HG03280 (cell line): ENCODE measurements at regions not wholly inside any gene's neighbourhood (a gene's known extent, or its start where the extent isn't known, plus 50 kb on each side); places are given as distances from the start of the nearest gene placed in this dataset.
"Not testable (repeated sequence)": the region's sequence is repeated elsewhere in the genome, so short reads cannot be mapped to it uniquely, and the experiment has no call there.

Source experiments
- ATAC-seq: cut with Tn5 transposase; IDR thresholded peaks from one replicate; pipeline ENCODE4 v1.9.1; 2021; ENCODE audit warnings: mild to moderate bottlenecking, moderate library complexity; ENCODE audit not compliant: unreplicated experiment

DNA sequence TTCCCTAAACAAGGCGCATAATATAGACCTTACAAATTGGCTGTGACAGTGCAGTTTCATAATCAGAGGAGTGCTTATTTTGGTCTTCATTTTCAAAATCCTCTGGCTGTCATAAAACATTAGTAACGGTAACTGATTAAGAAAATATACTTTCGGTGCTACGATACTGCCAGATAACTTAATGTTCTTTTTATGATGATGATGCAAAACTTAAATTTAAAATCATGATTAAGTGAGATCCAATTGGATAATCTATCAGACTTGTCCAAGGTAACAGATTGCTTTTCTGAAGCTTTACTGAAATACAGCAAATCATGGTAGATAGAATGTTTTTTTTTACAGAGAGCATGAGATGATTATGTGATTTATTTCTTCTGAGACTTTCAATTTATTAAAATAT, 364.2 kb upstream of the CNTN3 start:
- no peak for ATAC-seq

DNA sequence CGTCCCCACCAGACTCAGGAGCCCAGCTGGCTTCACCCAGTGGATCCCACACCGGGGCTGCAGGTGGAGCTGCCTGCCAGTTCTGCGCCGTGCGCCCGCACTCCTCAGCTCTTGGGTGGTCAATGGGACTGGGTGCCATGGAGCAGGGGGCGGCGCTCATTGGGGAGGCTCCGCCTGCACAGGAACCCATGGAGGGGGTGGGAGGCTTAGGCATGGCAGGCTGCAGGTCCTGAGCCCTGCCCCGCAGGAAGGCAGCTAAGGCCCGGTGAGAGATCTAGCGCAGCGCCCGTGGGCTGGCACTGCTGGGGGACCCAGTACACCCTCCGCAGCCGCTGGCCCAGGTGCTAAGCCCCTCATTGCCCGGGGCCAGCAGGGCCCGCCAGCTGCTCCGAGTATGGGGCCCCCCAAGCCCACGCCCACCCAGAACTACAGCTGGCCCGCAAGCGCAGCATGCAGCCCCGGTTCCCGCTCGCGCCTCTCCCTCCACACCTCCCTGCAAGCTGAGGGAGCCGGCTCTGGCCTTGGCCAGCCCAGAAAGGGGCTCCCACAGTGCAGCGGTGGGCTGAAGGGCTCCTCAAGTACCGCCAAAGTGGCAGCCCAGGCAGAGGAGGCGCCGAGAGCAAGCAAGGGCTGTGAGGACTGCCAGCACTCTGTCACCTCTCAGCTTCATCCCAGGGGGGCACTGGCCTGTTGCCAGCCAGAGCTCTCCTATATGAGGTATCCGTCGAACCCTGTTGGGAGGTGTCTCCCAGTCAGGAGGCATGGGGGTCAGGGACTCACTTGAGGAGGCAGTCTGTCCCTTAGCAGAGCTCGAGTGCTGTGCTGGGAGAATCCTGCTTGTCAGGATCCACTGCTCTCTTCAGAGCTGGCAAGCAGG, 370.8 kb upstream of the CNTN3 start:
- not testable (repeated sequence) for ATAC-seq

- ATAC-seq: no peak
These were observed 373.6 kb upstream of the CNTN3 start for GRCh38 chr3:74988095-74988494.

DNA sequence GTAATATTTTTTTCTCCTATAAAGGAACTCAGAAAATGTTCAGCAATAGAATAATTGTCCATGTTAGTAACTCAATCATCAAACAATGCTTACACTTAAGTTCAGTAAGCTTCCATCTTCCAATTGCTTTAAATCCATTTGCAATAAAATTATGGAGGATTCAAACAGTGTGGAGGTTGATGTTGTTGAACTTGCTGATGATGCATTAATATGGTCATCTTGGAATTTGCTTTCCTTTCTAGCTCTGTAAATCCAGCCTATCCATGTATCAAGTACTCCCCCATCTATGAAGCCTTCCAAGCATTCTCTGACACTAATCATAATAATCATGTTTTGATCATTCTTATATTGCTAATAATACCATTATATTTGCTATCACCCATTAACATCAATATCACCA, 378.4 kb upstream of the CNTN3 start:
- ATAC-seq: no peak

DNA sequence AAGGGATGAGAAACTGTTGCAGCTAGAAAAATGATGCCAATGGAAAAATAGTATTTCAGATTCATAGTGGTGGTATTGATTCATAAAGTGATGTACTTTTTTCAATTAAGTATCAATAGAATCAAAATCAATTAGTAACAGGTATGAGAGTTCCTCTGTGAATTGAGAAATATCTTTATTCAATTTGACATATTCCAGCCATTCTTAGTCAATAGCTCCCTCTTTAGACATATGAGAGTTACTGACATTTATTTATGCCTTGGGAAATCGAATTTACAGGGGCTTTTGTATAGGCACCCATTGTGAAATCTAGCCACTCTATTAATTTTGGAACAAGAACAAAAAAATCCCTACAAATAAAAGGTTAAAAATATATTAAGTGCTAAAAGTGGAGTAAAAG, 386.9 kb upstream of the CNTN3 start:
- no peak for ATAC-seq

DNA sequence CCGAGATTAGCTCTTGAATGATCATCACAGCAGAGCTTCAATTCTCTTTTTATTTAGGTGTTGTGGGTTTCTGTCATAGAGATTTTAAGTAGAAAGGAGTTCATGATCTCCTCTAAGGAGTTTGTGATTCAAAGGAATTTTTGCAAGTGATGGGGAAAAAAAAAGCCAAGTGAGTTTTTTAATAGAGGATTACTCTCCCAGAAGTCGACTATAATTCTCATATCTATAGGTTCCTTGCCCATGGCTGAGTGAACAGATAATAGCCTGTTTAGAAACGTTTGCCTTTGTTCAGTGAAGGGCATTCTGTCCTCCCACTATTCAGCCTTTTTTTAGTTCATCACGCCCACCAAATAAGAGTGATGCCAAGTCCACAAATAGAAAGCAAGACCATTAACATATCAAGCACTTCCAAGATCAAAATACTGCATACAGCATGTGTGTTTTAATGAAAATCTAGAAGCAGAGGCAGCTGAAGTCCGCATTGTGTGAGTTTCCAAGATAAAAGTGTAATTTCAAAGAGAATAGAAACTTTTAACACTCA, 398.4 kb upstream of the CNTN3 start:
- ATAC-seq: no peak

DNA sequence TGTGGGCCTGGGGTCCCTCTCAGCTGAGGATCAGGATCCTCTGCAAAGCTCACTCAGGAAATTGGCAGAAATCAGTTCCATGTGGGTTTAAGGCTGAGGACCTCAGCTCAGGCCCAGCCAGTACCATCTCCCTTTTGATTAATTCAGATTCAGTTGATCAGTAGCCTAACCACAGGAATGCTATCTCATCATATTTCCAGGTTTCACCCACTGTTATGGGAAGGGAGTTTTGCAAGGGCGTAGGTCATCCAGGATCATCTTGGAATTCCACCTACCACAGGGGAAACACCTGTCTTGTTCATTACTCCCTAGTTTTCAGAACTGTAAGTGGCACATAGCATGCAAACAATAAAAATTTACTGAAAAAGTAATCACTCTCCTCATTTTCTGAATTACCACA, 399.5 kb upstream of the CNTN3 start:
- ATAC-seq: no peak

GRCh38 chr3:75015280-75015679, 400.8 kb upstream of the CNTN3 start:
- no peak for ATAC-seq

GRCh38 chr3:75035146-75035545, 420.7 kb upstream of the CNTN3 start:
- no peak for ATAC-seq

DNA sequence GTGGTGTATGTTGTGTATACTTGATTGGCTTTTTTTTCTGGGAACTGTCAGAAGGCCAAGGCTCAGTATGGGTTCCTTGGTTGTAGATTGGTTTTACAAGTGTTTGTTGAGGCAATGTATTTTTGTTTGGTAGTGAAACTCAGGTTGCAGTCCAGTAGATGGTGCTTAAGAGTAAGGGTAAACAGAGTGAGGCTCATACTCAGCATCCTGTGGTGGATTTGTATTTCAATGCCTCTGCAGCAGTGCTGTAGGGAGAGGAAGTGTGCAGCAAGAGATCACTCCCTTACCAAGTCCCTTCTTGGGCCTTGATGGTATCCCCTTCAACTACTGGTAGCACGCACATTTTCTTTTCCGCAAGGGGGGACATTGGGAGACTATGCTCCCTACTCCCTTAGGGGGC, 428.5 kb upstream of the CNTN3 start:
- no peak for ATAC-seq

DNA sequence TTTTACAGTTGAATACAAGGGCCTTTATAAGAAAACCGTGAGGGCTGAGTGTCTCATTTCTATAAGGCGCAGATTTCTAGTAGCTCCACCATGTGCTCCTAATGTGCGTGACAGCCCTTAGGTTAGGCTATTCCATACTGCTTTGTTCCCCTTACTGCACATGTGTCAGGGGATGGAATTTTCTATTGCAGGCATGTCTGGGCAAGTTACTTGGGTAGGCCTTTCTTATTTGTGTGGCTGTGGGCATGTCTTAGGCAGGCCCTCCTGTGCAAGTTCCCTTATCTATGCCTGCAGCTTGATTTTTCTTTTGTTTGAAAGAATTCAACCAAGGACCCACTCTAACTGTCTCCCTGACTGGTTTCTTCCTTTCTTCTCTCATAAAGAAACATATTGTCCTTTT, 434.2 kb upstream of the CNTN3 start:
- ATAC-seq: no peak

- no peak for ATAC-seq
These were observed 435.1 kb upstream of the CNTN3 start for GRCh38 chr3:75049533-75049932.

DNA sequence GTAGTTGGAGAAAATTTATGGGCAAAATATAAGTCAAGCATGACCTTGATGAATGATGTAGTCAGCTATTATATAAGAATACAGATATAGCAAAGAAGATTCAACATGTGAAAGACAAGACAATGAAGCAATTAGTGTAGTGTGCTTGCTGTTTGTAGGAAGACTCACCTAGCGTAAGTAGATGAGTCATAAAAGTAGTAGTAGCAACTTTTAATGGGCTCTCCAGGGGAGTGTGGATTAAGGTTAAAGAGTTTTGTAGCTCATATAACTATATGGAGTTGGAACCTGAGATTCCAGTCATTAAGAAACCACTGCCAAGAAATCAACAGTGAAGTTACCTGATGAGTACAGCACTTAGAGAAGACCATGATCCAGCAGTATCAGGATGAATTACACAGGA, 444.7 kb upstream of the CNTN3 start:
- no peak for ATAC-seq

DNA sequence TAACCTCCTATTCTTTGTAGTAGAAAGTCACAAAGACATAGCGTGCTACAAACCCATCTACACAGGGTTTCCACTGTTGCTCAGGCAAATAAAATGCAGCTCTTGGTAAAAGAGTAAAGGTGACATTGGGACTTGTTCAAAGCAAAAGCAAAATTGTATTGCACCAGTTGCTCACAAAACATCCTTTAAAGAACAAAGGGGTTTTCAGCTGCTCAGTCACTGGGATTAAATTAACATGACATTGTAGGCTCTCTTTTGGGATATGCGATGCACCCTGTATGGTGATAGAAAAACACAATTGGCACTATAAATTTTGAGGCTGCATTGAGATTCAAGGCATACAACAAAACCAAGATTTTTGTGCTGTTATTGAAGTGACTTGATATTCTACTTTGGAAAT, 447.3 kb upstream of the CNTN3 start:
- ATAC-seq: no peak

GRCh38 chr3:75075158-75075557, 460.7 kb upstream of the CNTN3 start:
- ATAC-seq: no peak

- ATAC-seq: no peak
These were observed 462.0 kb upstream of the CNTN3 start for GRCh38 chr3:75076481-75076880.

- ATAC-seq: no peak
These were observed 463.8 kb upstream of the CNTN3 start for GRCh38 chr3:75078290-75078689.

GRCh38 chr3:75082845-75083244, 468.4 kb upstream of the CNTN3 start:
- no peak for ATAC-seq

GRCh38 chr3:75089841-75090240, 475.4 kb upstream of the CNTN3 start:
- ATAC-seq: no peak

DNA sequence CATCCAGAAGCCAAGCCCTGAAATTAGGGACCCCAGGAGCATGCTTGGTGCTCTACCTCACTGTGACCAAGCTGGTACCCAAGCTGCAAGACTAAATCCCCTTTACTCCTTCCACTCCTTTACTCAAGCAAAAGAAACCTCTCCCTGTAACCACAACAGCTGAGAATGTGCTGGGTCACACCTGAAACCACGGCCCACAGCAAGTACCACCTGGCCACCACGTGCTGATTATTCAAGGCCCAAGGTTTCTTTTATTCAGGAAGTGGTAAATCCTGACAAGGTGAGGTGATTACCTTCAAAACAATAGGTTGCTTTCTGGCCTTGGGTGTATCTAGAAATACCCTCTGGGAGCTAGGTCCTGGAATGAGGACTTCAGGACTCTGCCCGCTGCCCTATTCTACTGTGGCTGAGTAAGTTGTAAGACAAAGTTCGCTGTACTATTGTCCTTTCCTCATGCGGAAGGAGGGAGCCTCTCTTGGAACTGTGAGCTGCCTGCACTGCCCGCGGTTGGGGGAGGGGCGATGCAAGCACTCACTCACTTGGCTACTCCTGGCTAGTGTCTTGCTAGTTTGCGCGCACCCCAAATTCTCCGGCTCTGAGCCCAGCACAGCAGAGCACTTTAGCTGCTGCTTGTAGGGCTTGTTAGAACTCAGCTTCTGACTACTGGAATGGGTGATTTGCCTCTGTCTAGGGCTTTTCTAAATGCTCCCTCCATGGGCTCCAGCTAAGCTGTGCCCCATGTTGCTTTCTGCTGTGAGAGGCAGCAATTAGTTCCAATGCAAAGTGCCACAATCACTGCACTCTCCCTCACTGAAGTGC, 487.1 kb upstream of the CNTN3 start:
- ATAC-seq: no peak

DNA sequence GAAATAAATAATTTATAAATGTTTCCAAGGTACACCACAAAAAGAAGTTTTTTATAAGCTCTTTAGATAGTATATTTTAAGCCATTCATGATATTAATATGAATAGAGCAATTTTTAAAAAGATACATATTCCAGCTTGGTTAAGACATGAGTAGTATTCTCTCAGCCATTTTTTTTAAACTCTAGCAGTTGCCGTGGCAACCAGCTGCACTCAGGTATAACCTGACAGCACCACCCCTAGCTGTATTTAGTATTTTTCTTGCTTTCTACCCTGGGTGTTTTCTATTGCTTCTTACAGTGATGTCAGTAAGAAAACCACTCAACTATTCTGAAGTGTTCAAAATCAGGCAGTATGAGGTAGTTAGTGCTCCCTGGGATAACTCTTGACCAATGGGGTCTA, 496.3 kb upstream of the CNTN3 start:
- ATAC-seq: no peak

- ATAC-seq: no peak
These were observed 501.2 kb upstream of the CNTN3 start for GRCh38 chr3:75115695-75116094.
